Thymus (tissue), 11 donors: ENCODE measurements at regions not wholly inside any gene's neighbourhood (a gene's known extent, or its start where the extent isn't known, plus 50 kb on each side); places are given as distances from the start of the nearest gene placed in this dataset.

Experiments
- DNase-seq, 9 donors: peaks; one replicate each; pipeline ENCODE4 v3.0.0-alpha.2; 2013; ENCODE audit warnings: low spot score in 9 of 9, low read depth in 6 of 9, missing footprints in 1 of 9
- H3K27ac ChIP-seq, 2 donors: one replicate each; pipeline ENCODE4 v1.5.1; 2013; ENCODE audit warnings: control low read depth in 1 of 2, low read depth in 1 of 2, low read length in 1 of 2, mild to moderate bottlenecking in 1 of 2, moderate library complexity in 1 of 2
- H3K27me3 ChIP-seq, 2 donors: one replicate each; pipeline ENCODE4 v1.5.1; 2013; ENCODE audit warnings: low read length in 1 of 2; ENCODE audit not compliant: control insufficient read depth in 2 of 2, insufficient read depth in 1 of 2
- H3K36me3 ChIP-seq, 2 donors: one replicate each; pipeline ENCODE4 v1.5.1; 2013; ENCODE audit warnings: low read length in 1 of 2, mild to moderate bottlenecking in 1 of 2, moderate library complexity in 1 of 2; ENCODE audit not compliant: control insufficient read depth in 2 of 2, insufficient read depth in 2 of 2
- H3K4me1 ChIP-seq, 2 donors: one replicate each; pipeline ENCODE4 v1.5.1; 2013; ENCODE audit warnings: low read length in 2 of 2; ENCODE audit not compliant: control insufficient read depth in 2 of 2, insufficient read depth in 2 of 2
- H3K4me3 ChIP-seq, 2 donors: one replicate each; pipeline ENCODE4 v1.5.1; 2013; ENCODE audit warnings: low read length in 2 of 2, control low read depth in 1 of 2, mild to moderate bottlenecking in 1 of 2
- H3K9me3 ChIP-seq, 2 donors: one replicate each; pipeline ENCODE4 v1.5.1; 2013; ENCODE audit warnings: low read length in 1 of 2, mild to moderate bottlenecking in 1 of 2; ENCODE audit not compliant: control insufficient read depth in 2 of 2, insufficient read depth in 1 of 2
- WGBS: extraction: QIAGEN DNeasy Blood & Tissue Kit; methylation state at CpG from one replicate; pipeline ENCODE4 v1.1.7; 2013; 5-methylcytosine and 5-hydroxymethylcytosine counted together
- donor health status: healthy.

DNA sequence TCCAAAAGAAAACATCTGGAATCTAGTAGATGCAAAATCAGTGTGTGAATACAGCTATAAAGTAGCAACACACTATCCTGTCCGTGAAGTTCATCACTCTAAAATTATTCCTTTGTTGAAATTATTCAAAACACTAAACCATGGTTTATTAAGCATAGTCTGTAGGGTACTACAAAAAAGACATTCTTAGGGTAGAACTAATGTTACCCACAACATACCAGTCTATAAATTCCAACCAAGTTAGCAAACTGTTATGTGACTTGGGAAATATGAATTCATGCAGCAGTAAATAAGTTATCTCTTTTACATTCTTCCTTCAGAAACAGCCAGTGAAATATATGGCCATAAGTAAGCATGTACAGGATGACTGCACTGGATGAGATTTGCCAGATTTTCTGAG, 580.3 kb upstream of the ADGRB3 start:
- no peaks in the 10 kb centered on the region for H3K9me3 ChIP-seq
- no peaks in the 10 kb centered on the region for H3K36me3 ChIP-seq
- H3K27me3 ChIP-seq: no peaks in the 10 kb centered on the region
- H3K27ac ChIP-seq: no peak overlapping the region
- no peak overlapping the region for H3K4me3 ChIP-seq
- no peaks in the 10 kb centered on the region for H3K4me1 ChIP-seq
- DNase-seq: no peak
- WGBS: 94% methylated on average over 1 of the region's 1 CpG

DNA sequence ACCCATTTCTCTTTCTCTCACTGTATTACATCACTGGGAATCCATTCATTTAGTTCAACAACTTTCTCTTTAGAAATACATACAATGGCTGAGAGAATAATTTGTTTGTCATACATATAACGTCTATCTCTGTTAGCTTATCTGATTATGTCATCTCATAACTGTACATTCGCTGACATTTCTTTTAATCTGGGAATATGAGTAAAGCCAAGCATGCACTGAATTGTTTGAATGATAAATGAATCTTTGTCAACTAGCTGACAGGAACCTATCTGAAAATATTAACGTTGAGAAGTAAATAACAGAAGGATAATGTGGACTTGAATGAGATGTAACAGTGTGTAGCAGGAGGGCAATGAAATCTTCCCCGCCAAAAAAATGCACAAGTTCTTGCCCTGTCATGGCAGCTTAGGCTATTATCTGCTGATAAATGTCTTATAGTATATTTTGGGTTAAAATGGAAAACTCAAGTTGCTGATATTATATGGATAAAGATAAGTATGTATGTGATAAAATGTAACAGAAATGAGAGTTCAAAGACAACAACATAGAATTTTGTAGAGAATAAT, 581.2 kb upstream of the ADGRB3 start:
- H3K27ac ChIP-seq: no peak overlapping the region
- 85% methylated on average over 4 of the region's 4 CpGs for WGBS
- no peaks in the 10 kb centered on the region for H3K4me1 ChIP-seq
- no peaks in the 10 kb centered on the region for H3K36me3 ChIP-seq
- no peak overlapping the region for H3K4me3 ChIP-seq
- no peak for DNase-seq
- no peaks in the 10 kb centered on the region for H3K9me3 ChIP-seq
- H3K27me3 ChIP-seq: no peaks in the 10 kb centered on the region

DNA sequence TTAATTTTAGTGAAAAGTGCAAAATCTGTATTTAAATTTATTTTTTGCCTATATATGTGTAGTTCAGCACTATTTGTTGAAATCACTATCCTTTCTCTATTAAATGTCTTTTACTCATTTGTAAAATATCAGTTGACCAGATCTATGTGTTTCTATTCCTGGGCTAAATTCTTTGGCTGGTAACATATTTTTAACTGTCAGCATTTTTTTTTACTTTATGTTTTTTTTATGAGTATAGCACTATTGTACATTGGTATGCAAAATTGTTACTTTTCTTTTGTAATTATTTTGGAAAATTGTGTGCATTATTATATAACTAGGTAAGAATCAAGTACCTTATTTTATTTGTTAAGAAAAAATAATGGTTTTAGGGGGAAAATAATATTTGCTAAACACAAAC, 582.8 kb upstream of the ADGRB3 start:
- Histone ChIP-seq H3K4me1 (no peaks in the 10 kb centered on the region), H3K27ac (no peak overlapping the region), H3K9me3 (no peaks in the 10 kb centered on the region), H3K36me3 (no peaks in the 10 kb centered on the region), H3K27me3 (no peaks in the 10 kb centered on the region), H3K4me3 (no peak overlapping the region)
- DNase-seq: no peak

DNA sequence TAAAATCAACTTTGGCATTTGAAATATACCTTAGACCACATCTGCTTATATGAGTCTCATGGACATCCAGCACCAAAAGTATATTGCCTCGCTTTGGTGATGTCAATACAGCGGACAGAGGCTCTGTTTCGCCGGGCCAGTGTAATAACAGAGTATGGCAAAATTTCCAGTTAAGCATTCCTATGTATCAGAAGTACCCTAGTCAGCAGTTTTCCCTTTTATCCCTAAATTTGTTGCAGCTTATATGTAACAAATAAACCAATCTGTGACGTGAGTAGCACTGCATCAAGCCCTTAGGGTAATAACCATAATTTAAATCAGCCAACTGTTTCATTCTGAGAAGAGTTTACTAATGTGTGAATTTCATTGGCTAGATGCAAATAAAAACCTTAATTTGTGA, 585.5 kb upstream of the ADGRB3 start:
- H3K4me1 ChIP-seq: no peaks in the 10 kb centered on the region
- H3K9me3 ChIP-seq: no peaks in the 10 kb centered on the region
- 95% methylated on average over 5 of the region's 5 CpGs for WGBS
- H3K36me3 ChIP-seq: no peaks in the 10 kb centered on the region
- H3K4me3 ChIP-seq: no peak overlapping the region
- H3K27ac ChIP-seq: no peak overlapping the region
- DNase-seq: no peak
- no peaks in the 10 kb centered on the region for H3K27me3 ChIP-seq

DNA sequence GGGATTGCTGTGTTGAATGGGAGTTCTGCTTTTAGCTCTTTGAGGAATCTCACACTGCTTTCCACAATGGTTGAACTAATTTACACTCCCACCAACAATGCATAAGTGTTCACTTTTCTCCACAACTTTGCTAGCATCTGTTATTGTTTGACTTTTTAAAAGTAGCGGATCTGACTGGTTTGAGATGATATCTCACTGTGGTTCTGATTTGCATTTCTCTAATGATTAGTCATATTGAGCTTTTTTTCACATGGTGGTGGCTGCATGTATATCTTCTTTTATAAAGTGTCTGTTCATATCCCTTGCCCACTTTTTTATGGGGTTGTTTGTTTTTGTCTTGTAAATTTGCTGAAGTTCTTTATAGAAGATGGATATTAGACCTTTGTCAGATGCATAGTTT, 588.3 kb upstream of the ADGRB3 start:
- 89% methylated on average over 1 of the region's 1 CpG for WGBS
- Histone ChIP-seq H3K36me3 (no peaks in the 10 kb centered on the region), H3K4me1 (no peaks in the 10 kb centered on the region), H3K27me3 (no peaks in the 10 kb centered on the region), H3K27ac (no peak overlapping the region), H3K4me3 (no peak overlapping the region), H3K9me3 (no peaks in the 10 kb centered on the region)
- no peak for DNase-seq

DNA sequence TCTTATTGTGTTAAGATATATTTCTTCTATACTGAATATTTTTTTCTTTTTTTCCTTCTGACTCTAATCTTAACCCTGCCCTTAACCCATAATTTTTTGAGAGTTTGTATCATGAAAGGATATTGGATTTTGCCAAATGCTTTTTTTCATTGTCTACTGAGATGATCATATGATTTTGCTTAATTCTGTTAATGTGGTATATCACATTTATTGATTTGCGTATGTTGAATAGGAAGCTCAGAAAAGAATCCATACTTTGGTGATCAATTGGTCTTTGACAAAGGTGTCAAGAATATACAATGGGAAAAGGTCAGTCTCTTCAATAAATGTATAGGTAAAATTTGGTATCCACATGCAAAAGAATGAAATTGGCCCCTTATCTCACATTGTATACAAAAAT, 588.8 kb upstream of the ADGRB3 start:
- WGBS: 99% methylated on average over 1 of the region's 1 CpG
- Histone ChIP-seq H3K36me3 (no peaks in the 10 kb centered on the region), H3K27me3 (no peaks in the 10 kb centered on the region), H3K4me3 (no peak overlapping the region), H3K9me3 (no peaks in the 10 kb centered on the region), H3K27ac (no peak overlapping the region), H3K4me1 (no peaks in the 10 kb centered on the region)
- DNase-seq: no peak

DNA sequence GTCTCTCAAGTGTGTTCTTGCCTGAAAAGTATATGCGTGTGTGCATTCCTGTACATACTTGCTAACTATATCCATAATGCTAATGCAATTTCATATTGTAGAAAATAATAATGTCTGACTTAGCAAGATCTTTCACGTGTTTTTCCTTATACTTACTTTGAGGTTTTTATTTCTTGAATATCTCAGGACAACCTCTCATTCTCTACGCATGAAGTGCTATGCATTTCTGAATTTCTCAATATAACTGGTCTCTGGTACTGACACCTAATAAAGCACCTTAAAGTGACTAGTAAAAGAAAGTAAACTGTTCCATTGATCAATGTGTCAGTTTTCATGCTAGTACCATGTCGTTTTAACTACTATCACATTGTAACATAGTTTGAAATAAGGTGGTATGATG, 589.9 kb upstream of the ADGRB3 start:
- H3K27me3 ChIP-seq: no peaks in the 10 kb centered on the region
- WGBS: 90% methylated on average over 4 of the region's 4 CpGs
- H3K4me3 ChIP-seq: no peak overlapping the region
- DNase-seq: no peak
- H3K27ac ChIP-seq: no peak overlapping the region
- H3K4me1 ChIP-seq: no peaks in the 10 kb centered on the region
- no peaks in the 10 kb centered on the region for H3K9me3 ChIP-seq
- H3K36me3 ChIP-seq: no peaks in the 10 kb centered on the region

DNA sequence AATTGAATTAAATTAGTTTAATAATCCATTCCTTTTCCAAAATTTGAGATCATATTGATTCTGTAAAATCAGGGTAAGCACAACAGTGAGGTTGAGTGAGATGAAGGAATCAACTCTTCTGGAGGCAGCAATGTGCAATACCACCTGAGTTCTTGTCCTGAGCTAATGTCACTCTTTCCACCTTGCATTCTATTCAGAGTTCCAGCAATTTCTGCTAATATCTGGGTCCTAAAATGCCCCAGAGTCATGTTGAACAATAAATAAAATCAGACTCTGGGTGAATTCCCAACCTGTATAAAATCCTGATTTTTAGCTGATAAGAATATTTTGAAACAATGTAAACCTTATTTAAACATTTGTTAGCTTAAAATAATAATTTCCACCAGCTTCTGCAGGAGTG, 590.8 kb upstream of the ADGRB3 start:
- H3K4me3 ChIP-seq: no peak overlapping the region

DNA sequence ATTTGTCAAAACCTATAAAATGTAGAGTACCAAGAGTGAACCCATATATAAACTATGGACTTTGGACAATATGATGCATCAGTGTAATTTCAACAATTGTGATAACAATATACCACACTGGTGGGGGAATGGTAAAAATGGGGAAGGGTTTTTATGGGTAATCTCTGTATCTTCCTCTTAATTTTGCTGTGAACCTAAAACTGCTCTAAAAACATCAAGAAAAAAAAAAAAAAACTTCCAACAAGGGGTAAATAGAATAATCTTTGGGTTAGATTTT, 592.0 kb upstream of the ADGRB3 start:
- no peaks in the 10 kb centered on the region for H3K9me3 ChIP-seq
- no peak overlapping the region for H3K4me3 ChIP-seq
- no peak for DNase-seq
- H3K36me3 ChIP-seq: no peaks in the 10 kb centered on the region
- no peaks in the 10 kb centered on the region for H3K27me3 ChIP-seq
- H3K27ac ChIP-seq: no peak overlapping the region
- no peaks in the 10 kb centered on the region for H3K4me1 ChIP-seq

More for the DNA sequence above, 590.8 kb upstream of the ADGRB3 start:
- no peaks in the 10 kb centered on the region for H3K27me3 ChIP-seq
- no peak overlapping the region for H3K27ac ChIP-seq
- no peak for DNase-seq
- no peaks in the 10 kb centered on the region for H3K36me3 ChIP-seq
- no peaks in the 10 kb centered on the region for H3K4me1 ChIP-seq
- no peaks in the 10 kb centered on the region for H3K9me3 ChIP-seq
